NCI-H69 (cell line): ENCODE measurements at regions not wholly inside any gene's neighbourhood (a gene's known extent, or its start where the extent isn't known, plus 50 kb on each side); places are given as distances from the start of the nearest gene placed in this dataset.

Experiments used
- DNase-seq: peaks from one replicate; lab custom pipeline; 2025; lab: John Stamatoyannopoulos, UW

GRCh38 chr2:163541943-163542342 is 193.9 kb downstream of the FIGN start:
- no peak for DNase-seq

GRCh38 chr2:163541495-163541894 is 194.3 kb downstream of the FIGN start:
- no peak for DNase-seq

- DNase-seq: peak; percentile 20
These were observed 207.1 kb downstream of the FIGN start for GRCh38 chr2:163528640-163529217.

GRCh38 chr2:163527381-163527780 is 208.4 kb downstream of the FIGN start:
- no peak for DNase-seq

- DNase-seq: no peak
These were observed 217.0 kb downstream of the FIGN start for GRCh38 chr2:163518762-163519161.

- DNase-seq: no peak
These were observed 220.0 kb downstream of the FIGN start for GRCh38 chr2:163515836-163516235.

GRCh38 chr2:163505281-163505680 is 230.5 kb downstream of the FIGN start:
- no peak for DNase-seq

- no peak for DNase-seq
These were observed 242.2 kb downstream of the FIGN start for GRCh38 chr2:163493359-163494298.

GRCh38 chr2:163491850-163492249 is 244.0 kb downstream of the FIGN start:
- no peak for DNase-seq

- no peak for DNase-seq
These were observed 245.5 kb downstream of the FIGN start for GRCh38 chr2:163490281-163490680.

- DNase-seq: no peak
These were observed 254.3 kb downstream of the FIGN start for GRCh38 chr2:163481515-163481914.

- DNase-seq: no peak
These were observed 256.2 kb downstream of the FIGN start for GRCh38 chr2:163479599-163479998.

- peak; percentile 60 for DNase-seq
These were observed 260.0 kb downstream of the FIGN start for GRCh38 chr2:163475815-163476214.

- peak; percentile 77 for DNase-seq
These were observed 260.9 kb downstream of the FIGN start for GRCh38 chr2:163474889-163475288.

GRCh38 chr2:163474319-163474744 is 261.5 kb downstream of the FIGN start:
- peak; percentile 52 for DNase-seq

GRCh38 chr2:163471947-163472346 is 263.9 kb downstream of the FIGN start:
- peak; percentile 88 for DNase-seq

GRCh38 chr2:163469561-163469962 is 266.2 kb downstream of the FIGN start:
- DNase-seq: peak; percentile 93

- DNase-seq: peak; percentile 90
These were observed 268.6 kb downstream of the FIGN start for GRCh38 chr2:163467251-163467630.

- peak; percentile 90 for DNase-seq
These were observed 269.2 kb downstream of the FIGN start for GRCh38 chr2:163466331-163467250.

- peak; percentile 93 for DNase-seq
These were observed 270.4 kb downstream of the FIGN start for GRCh38 chr2:163465440-163465839.

- peak; percentile 63 for DNase-seq
These were observed 272.4 kb downstream of the FIGN start for GRCh38 chr2:163463411-163463810.

- peak; percentile 70 for DNase-seq
These were observed 272.8 kb downstream of the FIGN start for GRCh38 chr2:163462993-163463392.
